ENCODE measurements at regions not wholly inside any gene's neighbourhood (a gene's known extent, or its start where the extent isn't known, plus 50 kb on each side); places are given as distances from the start of the nearest gene placed in this dataset.
"Not testable (repeated sequence)": the region's sequence is repeated elsewhere in the genome, so short reads cannot be mapped to it uniquely, and the experiment has no call there.

- DNase-seq (ENCODE audit: low read depth) = no peak
These were observed 509.6 kb downstream of the IGSF11 start for GRCh38 chr3:118525077-118525476.

GRCh38 chr3:118526758-118527513 is 507.7 kb downstream of the IGSF11 start:
- no peak for DNase-seq (ENCODE audit: low read depth)

- no peak for DNase-seq (ENCODE audit: low read depth)
These were observed 507.1 kb downstream of the IGSF11 start for GRCh38 chr3:118527514-118528044.

- no peak for DNase-seq (ENCODE audit: low read depth)
These were observed 505.1 kb downstream of the IGSF11 start for GRCh38 chr3:118529554-118529953.

GRCh38 chr3:118530350-118530922 is 504.2 kb downstream of the IGSF11 start:
- no peak for DNase-seq (ENCODE audit: low read depth)

- not testable (repeated sequence) for DNase-seq (ENCODE audit: low read depth)
These were observed 503.7 kb downstream of the IGSF11 start for GRCh38 chr3:118530927-118531356.

GRCh38 chr3:118531816-118532215 is 502.8 kb downstream of the IGSF11 start:
- DNase-seq (ENCODE audit: low read depth) = no peak

GRCh38 chr3:118533676-118534075 is 501.0 kb downstream of the IGSF11 start:
- no peak for DNase-seq (ENCODE audit: low read depth)

GRCh38 chr3:118534519-118534918 is 500.1 kb downstream of the IGSF11 start:
- DNase-seq (ENCODE audit: low read depth) = no peak

GRCh38 chr3:118536764-118537163 is 497.9 kb downstream of the IGSF11 start:
- DNase-seq (ENCODE audit: low read depth) = no peak

- no peak for DNase-seq (ENCODE audit: low read depth)
These were observed 497.2 kb downstream of the IGSF11 start for GRCh38 chr3:118537454-118537853.

GRCh38 chr3:118538187-118538586 is 496.5 kb downstream of the IGSF11 start:
- DNase-seq (ENCODE audit: low read depth) = no peak

- DNase-seq (ENCODE audit: low read depth) = not testable (repeated sequence)
These were observed 494.7 kb downstream of the IGSF11 start for GRCh38 chr3:118539820-118540447.

- not testable (repeated sequence) for DNase-seq (ENCODE audit: low read depth)
These were observed 494.2 kb downstream of the IGSF11 start for GRCh38 chr3:118540448-118540821.

- no peak for DNase-seq (ENCODE audit: low read depth)
These were observed 493.8 kb downstream of the IGSF11 start for GRCh38 chr3:118540826-118541225.

GRCh38 chr3:118541796-118542195 is 492.9 kb downstream of the IGSF11 start:
- DNase-seq (ENCODE audit: low read depth) = no peak

- DNase-seq (ENCODE audit: low read depth) = no peak
These were observed 490.8 kb downstream of the IGSF11 start for GRCh38 chr3:118543832-118544231.

- no peak for DNase-seq (ENCODE audit: low read depth)
These were observed 490.2 kb downstream of the IGSF11 start for GRCh38 chr3:118544458-118544857.

- no peak for DNase-seq (ENCODE audit: low read depth)
These were observed 486.2 kb downstream of the IGSF11 start for GRCh38 chr3:118548434-118548833.

- no peak for DNase-seq (ENCODE audit: low read depth)
These were observed 484.5 kb downstream of the IGSF11 start for GRCh38 chr3:118550122-118550521.

- DNase-seq (ENCODE audit: low read depth) = no peak
These were observed 484.1 kb downstream of the IGSF11 start for GRCh38 chr3:118550556-118550955.

GRCh38 chr3:118554148-118554838 is 480.4 kb downstream of the IGSF11 start:
- DNase-seq (ENCODE audit: low read depth) = no peak
